ENCODE measurements at regions not wholly inside any gene's neighbourhood (a gene's known extent, or its start where the extent isn't known, plus 50 kb on each side); places are given as distances from the start of the nearest gene placed in this dataset.
A peak's percentile ranks its signal among the peaks of the same experiment; 100 is the strongest.
"Not testable (repeated sequence)": the region's sequence is repeated elsewhere in the genome, so short reads cannot be mapped to it uniquely, and the experiment has no call there.

- no peak for DNase-seq
These were observed 223.0 kb downstream of the TANC2 start for GRCh38 chr17:63189082-63189481.

- DNase-seq = no peak
These were observed 223.9 kb downstream of the TANC2 start for GRCh38 chr17:63189930-63190329.

- DNase-seq = no peak
These were observed 224.9 kb downstream of the TANC2 start for GRCh38 chr17:63190821-63191370.

GRCh38 chr17:63191610-63192009 lies 225.6 kb downstream of the TANC2 start:
- no peak for DNase-seq

GRCh38 chr17:63193827-63194226 lies 227.8 kb downstream of the TANC2 start:
- DNase-seq = no peak

GRCh38 chr17:63196772-63197335 lies 230.8 kb downstream of the TANC2 start:
- DNase-seq = peak in 1 of 5 donors; percentile 22

- no peak for DNase-seq
These were observed 237.6 kb downstream of the TANC2 start for GRCh38 chr17:63203652-63204051.

GRCh38 chr17:63221939-63222338 lies 224.2 kb downstream of the CYB561 start:
- DNase-seq = no peak

- DNase-seq = no peak
These were observed 223.5 kb downstream of the CYB561 start for GRCh38 chr17:63222655-63223054.

GRCh38 chr17:63223212-63223911 lies 222.7 kb downstream of the CYB561 start:
- DNase-seq = no peak

GRCh38 chr17:63224644-63225043 lies 221.5 kb downstream of the CYB561 start:
- no peak for DNase-seq

GRCh38 chr17:63226720-63227119 lies 219.4 kb downstream of the CYB561 start:
- not testable (repeated sequence) for DNase-seq

GRCh38 chr17:63231015-63231620 lies 215.0 kb downstream of the CYB561 start:
- not testable (repeated sequence) for DNase-seq

- no peak for DNase-seq
These were observed 213.4 kb downstream of the CYB561 start for GRCh38 chr17:63232565-63233310.

GRCh38 chr17:63240106-63240505 lies 206.0 kb downstream of the CYB561 start:
- DNase-seq = no peak

GRCh38 chr17:63246344-63246743 lies 199.8 kb downstream of the CYB561 start:
- no peak for DNase-seq

GRCh38 chr17:63247706-63248105 lies 198.4 kb downstream of the CYB561 start:
- no peak for DNase-seq

- no peak for DNase-seq
These were observed 196.7 kb downstream of the CYB561 start for GRCh38 chr17:63249256-63250004.

GRCh38 chr17:63250830-63251229 lies 195.3 kb downstream of the CYB561 start:
- DNase-seq = no peak

- DNase-seq = no peak
These were observed 187.3 kb downstream of the CYB561 start for GRCh38 chr17:63258785-63259184.

GRCh38 chr17:63262751-63263476 lies 183.2 kb downstream of the CYB561 start:
- DNase-seq = no peak

- no peak for DNase-seq
These were observed 180.6 kb downstream of the CYB561 start for GRCh38 chr17:63265526-63265925.
